Thoracic aorta (tissue), 2 donors: ENCODE measurements at regions not wholly inside any gene's neighbourhood (a gene's known extent, or its start where the extent isn't known, plus 50 kb on each side); places are given as distances from the start of the nearest gene placed in this dataset.

Source experiments
- ATAC-seq: fragments of 150-250 bp; one replicate; pipeline ENCODE4 v1.8.0; 2017; ENCODE audit warnings: low read depth; ENCODE audit not compliant: insufficient number of reproducible peaks, low FRiP score
- DNase-seq: peaks from one replicate; pipeline ENCODE4 v3.0.0-alpha.2; 2020; ENCODE audit warnings: low spot score
- H3K27ac ChIP-seq, 2 donors: fragments of 200-600 bp; sonication (generic); 1 replicate in 1 of 2; 2 replicates in 1 of 2; pipeline ENCODE4 v1.5.1; 2016; ENCODE audit warnings: mild to moderate bottlenecking in 2 of 2, moderate library complexity in 2 of 2
- H3K27me3 ChIP-seq: fragments of 200-600 bp; sonication (generic); replicated peaks from 2 replicates; pipeline ENCODE4 v1.6.0; 2016; ENCODE audit warnings: mild to moderate bottlenecking; ENCODE audit not compliant: insufficient read depth
- H3K36me3 ChIP-seq: fragments of 200-600 bp; sonication (generic); one replicate; pipeline ENCODE4 v1.5.1; 2016
- H3K4me1 ChIP-seq, 2 donors: fragments of 200-600 bp; sonication (generic); 1 replicate in 1 of 2; 2 replicates in 1 of 2; pipeline versions ENCODE4 v1.5.1 to v1.6.0; 2016; ENCODE audit warnings: low read depth in 2 of 2, mild to moderate bottlenecking in 1 of 2; ENCODE audit not compliant: control insufficient read depth in 1 of 2
- H3K4me3 ChIP-seq: fragments of 200-600 bp; sonication (generic); 2 replicates; pipeline ENCODE4 v1.5.1; 2016; ENCODE audit warnings: mild to moderate bottlenecking
- H3K9me3 ChIP-seq: fragments of 200-600 bp; sonication (generic); 2 replicates; pipeline ENCODE4 v1.5.1; 2016
- CTCF ChIP-seq: fragments of 200-600 bp; sonication (generic); IDR thresholded peaks from one replicate; pipeline ENCODE4 v1.5.1; 2019; ENCODE audit warnings: antibody characterized with exemption

DNA sequence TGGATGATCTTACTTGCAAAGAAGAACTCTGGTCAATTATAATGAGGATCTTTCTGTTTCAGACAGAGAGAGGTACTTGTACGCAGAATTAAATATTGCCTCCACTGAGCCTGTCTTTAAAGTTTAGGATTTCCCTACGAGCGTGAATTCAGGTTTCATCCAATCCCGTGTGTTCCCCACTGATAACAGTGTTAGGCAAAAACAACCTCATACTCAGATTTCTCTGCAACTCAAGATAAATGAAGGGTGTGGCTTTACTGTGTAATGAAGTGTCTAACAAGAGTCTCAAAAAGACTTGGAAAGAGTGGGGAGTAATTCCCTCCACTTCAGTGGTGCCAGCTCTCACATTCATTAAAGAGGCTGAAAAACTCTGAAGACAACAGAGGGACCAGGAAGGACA is 53.2 kb upstream of the ACO1 start:
- Histone ChIP-seq H3K4me1 (no peaks in the 10 kb centered on the region), H3K27me3 (no peaks in the 10 kb centered on the region), H3K27ac (no peak overlapping the region), H3K36me3 (no peaks in the 10 kb centered on the region), H3K9me3 (no peaks in the 10 kb centered on the region), H3K4me3 (no peak overlapping the region)
- TF ChIP-seq CTCF: no peak
- no peak for DNase-seq
- ATAC-seq: no peak

- no peak for DNase-seq
- no peak for TF ChIP-seq CTCF
- Histone ChIP-seq H3K27me3 (no peaks in the 10 kb centered on the region), H3K4me1 (no peaks in the 10 kb centered on the region), H3K4me3 (no peak overlapping the region), H3K36me3 (no peaks in the 10 kb centered on the region), H3K9me3 (no peaks in the 10 kb centered on the region), H3K27ac (no peak overlapping the region)
- ATAC-seq: no peak
These were observed 50.3 kb upstream of the ACO1 start for GRCh38 chr9:32334112-32334511.
